Osteocyte (in vitro differentiated cells): ENCODE measurements at regions not wholly inside any gene's neighbourhood (a gene's known extent, or its start where the extent isn't known, plus 50 kb on each side); places are given as distances from the start of the nearest gene placed in this dataset.
"Not testable (repeated sequence)": the region's sequence is repeated elsewhere in the genome, so short reads cannot be mapped to it uniquely, and the experiment has no call there.

Experiments
- DNase-seq: peaks from one replicate; pipeline ENCODE4 v3.0.0; 2021; ENCODE audit warnings: mixed read lengths; ENCODE audit not compliant: unreplicated experiment; ENCODE audit errors: extremely low spot score
- H3K27ac Mint-ChIP-seq: one replicate; pipeline ENCODE4 v1.8.0; 2021; ENCODE audit warnings: mild to moderate bottlenecking, mixed read lengths; ENCODE audit not compliant: unreplicated experiment
- H3K27me3 Mint-ChIP-seq: one replicate; pipeline ENCODE4 v1.8.0; 2021; ENCODE audit warnings: mixed read lengths; ENCODE audit not compliant: unreplicated experiment
- H3K36me3 Mint-ChIP-seq: one replicate; pipeline ENCODE4 v1.8.0; 2021; ENCODE audit warnings: mixed read lengths; ENCODE audit not compliant: unreplicated experiment
- H3K4me1 Mint-ChIP-seq: one replicate; pipeline ENCODE4 v1.8.0; 2021; ENCODE audit warnings: mixed read lengths; ENCODE audit not compliant: unreplicated experiment
- H3K4me3 Mint-ChIP-seq: one replicate; pipeline ENCODE4 v1.8.0; 2021; ENCODE audit warnings: mild to moderate bottlenecking, moderate library complexity, mixed read lengths; ENCODE audit not compliant: unreplicated experiment
- H3K9me3 Mint-ChIP-seq: one replicate; pipeline ENCODE4 v1.8.0; 2021; ENCODE audit warnings: mixed read lengths; ENCODE audit not compliant: unreplicated experiment
- CTCF ChIP-seq: fragments of 200-600 bp; sonication (generic); IDR thresholded peaks from 2 replicates; pipeline ENCODE4 v1.5.0; 2021; ENCODE audit warnings: antibody characterized with exemption, mild to moderate bottlenecking, moderate library complexity

DNA sequence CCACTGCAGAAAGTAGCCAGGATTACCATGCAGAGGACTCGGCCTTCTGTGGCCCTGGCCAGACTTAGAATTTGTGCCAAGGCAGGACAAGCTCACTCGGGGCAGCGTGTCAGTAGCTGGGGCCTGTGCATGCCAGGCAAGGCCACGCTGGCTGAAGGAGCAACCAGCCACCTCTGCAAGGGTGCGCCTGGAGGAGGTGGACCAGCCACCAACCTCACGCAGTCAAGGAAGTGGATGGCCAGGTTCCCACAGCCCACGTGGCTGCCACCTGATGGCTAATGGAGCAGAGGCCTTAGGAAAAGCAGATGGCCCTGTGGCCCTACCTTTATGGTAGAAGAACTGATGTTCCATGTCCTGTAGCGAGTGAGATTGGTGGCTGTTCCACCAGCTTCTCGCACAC lies 107.9 kb downstream of the CCDC74A start:
- H3K9me3 Mint-ChIP-seq, result peaks cover 3% of the 10 kb centered on the region
- no peak for TF ChIP-seq CTCF
- H3K4me1 Mint-ChIP-seq, result no peaks in the 10 kb centered on the region
- no peaks in the 10 kb centered on the region for H3K27me3 Mint-ChIP-seq
- DNase-seq, result no peak
- H3K27ac Mint-ChIP-seq, result no peak overlapping the region
- H3K36me3 Mint-ChIP-seq, result no peaks in the 10 kb centered on the region
- H3K4me3 Mint-ChIP-seq, result no peak overlapping the region

GRCh38 chr2:131636704-131637308 lies 109.1 kb downstream of the CCDC74A start:
- H3K27ac Mint-ChIP-seq, H3K27me3 Mint-ChIP-seq: not testable (repeated sequence)

GRCh38 chr2:131639001-131639620 lies 111.4 kb downstream of the CCDC74A start:
- not testable (repeated sequence) for DNase-seq, H3K9me3 Mint-ChIP-seq, H3K27me3 Mint-ChIP-seq, H3K4me1 Mint-ChIP-seq, H3K4me3 Mint-ChIP-seq, H3K27ac Mint-ChIP-seq, H3K36me3 Mint-ChIP-seq

More at GRCh38 chr2:131636704-131637308, 109.1 kb downstream of the CCDC74A start:
- not testable (repeated sequence) for DNase-seq, H3K4me1 Mint-ChIP-seq, H3K4me3 Mint-ChIP-seq, H3K9me3 Mint-ChIP-seq, H3K36me3 Mint-ChIP-seq

- TF ChIP-seq CTCF, result no peak
- H3K4me3 Mint-ChIP-seq, result no peak overlapping the region
- peaks cover 3% of the 10 kb centered on the region for H3K9me3 Mint-ChIP-seq
- H3K27ac Mint-ChIP-seq, result no peak overlapping the region
- DNase-seq, result no peak
- peaks cover 7% of the 10 kb centered on the region for H3K4me1 Mint-ChIP-seq
- no peaks in the 10 kb centered on the region for H3K27me3 Mint-ChIP-seq
- no peaks in the 10 kb centered on the region for H3K36me3 Mint-ChIP-seq
These were observed 113.9 kb downstream of the CCDC74A start for GRCh38 chr2:131641414-131642206.

- H3K36me3 Mint-ChIP-seq, H3K4me3 Mint-ChIP-seq, H3K27me3 Mint-ChIP-seq, DNase-seq, H3K4me1 Mint-ChIP-seq, H3K9me3 Mint-ChIP-seq, H3K27ac Mint-ChIP-seq: not testable (repeated sequence)
These were observed 115.5 kb downstream of the CCDC74A start for GRCh38 chr2:131643180-131643579.

GRCh38 chr2:131645177-131645765 lies 117.6 kb downstream of the CCDC74A start:
- Mint-ChIP-seq H3K4me1 (peaks cover 7% of the 10 kb centered on the region), H3K27ac (no peak overlapping the region), H3K4me3 (no peak overlapping the region), H3K36me3 (no peaks in the 10 kb centered on the region), H3K27me3 (peaks cover 6% of the 10 kb centered on the region), H3K9me3 (no peaks in the 10 kb centered on the region)
- DNase-seq, result no peak
- no peak for TF ChIP-seq CTCF

DNA sequence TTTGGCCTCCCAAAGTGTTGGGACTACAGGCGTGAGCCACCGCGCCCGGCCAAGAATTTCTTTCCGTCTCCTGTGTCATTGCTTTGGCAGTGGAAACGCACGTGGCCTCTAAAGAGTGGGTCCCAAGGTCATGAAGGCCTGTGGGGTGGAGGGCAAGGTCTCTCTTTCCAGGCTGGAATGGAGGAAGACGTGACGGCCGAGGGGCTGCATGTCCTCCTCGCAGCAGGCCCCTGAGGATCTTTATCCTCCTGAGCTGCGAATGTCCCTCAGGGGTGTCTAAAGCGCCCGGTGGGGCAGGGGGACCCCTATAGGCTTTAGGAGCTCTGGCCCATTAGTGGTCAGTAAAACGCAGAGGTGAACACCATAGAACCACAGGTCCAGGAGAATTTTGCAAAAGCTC lies 118.5 kb downstream of the CCDC74A start:
- H3K4me1 Mint-ChIP-seq, H3K27me3 Mint-ChIP-seq, H3K27ac Mint-ChIP-seq, H3K4me3 Mint-ChIP-seq, H3K9me3 Mint-ChIP-seq, H3K36me3 Mint-ChIP-seq, DNase-seq: not testable (repeated sequence)
